Smooth muscle cell (in vitro differentiated cells): ENCODE measurements at regions not wholly inside any gene's neighbourhood (a gene's known extent, or its start where the extent isn't known, plus 50 kb on each side); places are given as distances from the start of the nearest gene placed in this dataset.

Experiments
- DNase-seq: peaks from one replicate; lab custom pipeline; 2025; ENCODE audit not compliant: unreplicated experiment; lab: John Stamatoyannopoulos, UW
- H2AFZ ChIP-seq: fragments of 200-600 bp; sonication (generic); 2 replicates; pipeline ENCODE4 v1.6.0; 2016; ENCODE audit warnings: antibody characterized with exemption, low read depth, mild to moderate bottlenecking
- H3F3A ChIP-seq: fragments of 200-600 bp; sonication (generic); 2 replicates; pipeline ENCODE4 v1.6.0; 2017; ENCODE audit warnings: antibody characterized with exemption, low read depth
- H3K27ac ChIP-seq: fragments of 200-600 bp; sonication (generic); 2 replicates; pipeline ENCODE4 v1.5.1; 2016; ENCODE audit warnings: low read depth, mild to moderate bottlenecking
- H3K27me3 ChIP-seq: fragments of 200-600 bp; sonication (generic); 2 replicates; pipeline ENCODE4 v1.6.1; 2016; ENCODE audit warnings: low read depth, mild to moderate bottlenecking
- H3K36me3 ChIP-seq: fragments of 200-600 bp; sonication (generic); 2 replicates; pipeline ENCODE4 v1.5.1; 2016; ENCODE audit warnings: low read depth
- H3K4me1 ChIP-seq: fragments of 200-600 bp; sonication (generic); 2 replicates; pipeline ENCODE4 v1.5.1; 2016; ENCODE audit warnings: low read depth
- H3K4me2 ChIP-seq: fragments of 200-600 bp; sonication (generic); 2 replicates; pipeline ENCODE4 v1.6.0; 2016; ENCODE audit warnings: mild to moderate bottlenecking
- H3K4me3 ChIP-seq: fragments of 200-600 bp; sonication (generic); 2 replicates; pipeline ENCODE4 v1.5.1; 2016; ENCODE audit warnings: mild to moderate bottlenecking
- H3K79me2 ChIP-seq: fragments of 200-600 bp; sonication (generic); 2 replicates; pipeline ENCODE4 v1.6.0; 2016; ENCODE audit warnings: low read depth, mild to moderate bottlenecking
- H3K9ac ChIP-seq: fragments of 200-600 bp; sonication (generic); 2 replicates; pipeline ENCODE4 v1.6.0; 2016; ENCODE audit warnings: low read depth
- H3K9me3 ChIP-seq: fragments of 200-600 bp; sonication (generic); replicated peaks from 2 replicates; pipeline ENCODE4 v1.5.1; 2016; ENCODE audit warnings: low read depth
- H4K20me1 ChIP-seq: fragments of 200-600 bp; sonication (generic); 2 replicates; pipeline ENCODE4 v1.6.0; 2016; ENCODE audit warnings: low read depth
- WGBS: methylation state at CpG from one replicate; pipeline ENCODE4 v1.1.7; 2016; ENCODE audit warnings: low lambda C conversion rate; 5-methylcytosine and 5-hydroxymethylcytosine counted together
- TF ChIP-seq, protein P1 (sequence below): fragments of 200-600 bp; sonication (generic); IDR thresholded peaks from 2 replicates; pipeline ENCODE4 v1.5.1; 2017; ENCODE audit warnings: borderline replicate concordance, mild to moderate bottlenecking, antibody characterized with exemption; ENCODE audit not compliant: insufficient read depth, poor library complexity, severe bottlenecking

DNA sequence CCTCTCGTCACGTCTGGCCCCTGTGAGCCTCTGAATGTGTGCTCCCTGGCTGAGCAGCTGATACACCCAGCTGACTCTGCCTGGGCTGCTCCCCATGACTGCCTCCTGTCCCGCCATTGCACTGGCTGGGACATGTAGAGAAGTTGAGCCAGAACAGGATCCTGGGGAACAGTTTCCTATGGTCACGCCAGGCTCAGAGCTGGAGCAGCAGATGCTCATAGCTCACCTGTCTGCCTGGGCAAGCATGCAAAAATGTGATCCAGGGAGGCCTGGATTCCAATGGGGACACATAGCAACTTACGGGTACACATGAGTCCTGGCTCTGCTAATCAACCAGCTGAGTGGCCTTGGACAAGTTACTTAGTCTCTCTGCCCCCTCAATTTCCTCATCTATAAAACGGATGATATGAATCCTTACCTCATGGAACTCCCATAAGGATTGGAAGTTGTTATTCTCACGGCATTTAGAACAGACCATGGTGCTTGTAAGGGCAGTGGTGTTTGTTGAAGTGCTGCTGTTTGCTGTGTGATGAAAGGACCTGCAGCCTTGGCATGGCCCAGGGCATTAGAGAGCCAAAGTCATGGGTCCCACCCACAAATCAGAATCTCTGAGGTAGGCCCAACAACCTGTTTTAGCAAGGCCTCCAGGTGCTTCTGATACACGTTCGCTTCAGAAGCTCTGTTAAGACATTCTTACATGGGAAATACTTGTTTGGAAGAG is 150.3 kb upstream of the VANGL1 start:
- TF ChIP-seq, protein P1, sequence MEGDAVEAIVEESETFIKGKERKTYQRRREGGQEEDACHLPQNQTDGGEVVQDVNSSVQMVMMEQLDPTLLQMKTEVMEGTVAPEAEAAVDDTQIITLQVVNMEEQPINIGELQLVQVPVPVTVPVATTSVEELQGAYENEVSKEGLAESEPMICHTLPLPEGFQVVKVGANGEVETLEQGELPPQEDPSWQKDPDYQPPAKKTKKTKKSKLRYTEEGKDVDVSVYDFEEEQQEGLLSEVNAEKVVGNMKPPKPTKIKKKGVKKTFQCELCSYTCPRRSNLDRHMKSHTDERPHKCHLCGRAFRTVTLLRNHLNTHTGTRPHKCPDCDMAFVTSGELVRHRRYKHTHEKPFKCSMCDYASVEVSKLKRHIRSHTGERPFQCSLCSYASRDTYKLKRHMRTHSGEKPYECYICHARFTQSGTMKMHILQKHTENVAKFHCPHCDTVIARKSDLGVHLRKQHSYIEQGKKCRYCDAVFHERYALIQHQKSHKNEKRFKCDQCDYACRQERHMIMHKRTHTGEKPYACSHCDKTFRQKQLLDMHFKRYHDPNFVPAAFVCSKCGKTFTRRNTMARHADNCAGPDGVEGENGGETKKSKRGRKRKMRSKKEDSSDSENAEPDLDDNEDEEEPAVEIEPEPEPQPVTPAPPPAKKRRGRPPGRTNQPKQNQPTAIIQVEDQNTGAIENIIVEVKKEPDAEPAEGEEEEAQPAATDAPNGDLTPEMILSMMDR: no peak
- WGBS: 95% methylated on average over 9 of the region's 9 CpGs
- Histone ChIP-seq H3K36me3 (no peaks in the 10 kb centered on the region), H4K20me1 (no peaks in the 10 kb centered on the region), H3K4me2 (no peak overlapping the region), H3F3A (no peaks in the 10 kb centered on the region), H3K9me3 (no peaks in the 10 kb centered on the region), H3K9ac (no peak overlapping the region), H3K79me2 (no peaks in the 10 kb centered on the region), H3K4me1 (peaks cover 6% of the 10 kb centered on the region), H2AFZ (no peak overlapping the region), H3K4me3 (no peak overlapping the region), H3K27me3 (no peaks in the 10 kb centered on the region), H3K27ac (no peak overlapping the region)
- no peak for DNase-seq

DNA sequence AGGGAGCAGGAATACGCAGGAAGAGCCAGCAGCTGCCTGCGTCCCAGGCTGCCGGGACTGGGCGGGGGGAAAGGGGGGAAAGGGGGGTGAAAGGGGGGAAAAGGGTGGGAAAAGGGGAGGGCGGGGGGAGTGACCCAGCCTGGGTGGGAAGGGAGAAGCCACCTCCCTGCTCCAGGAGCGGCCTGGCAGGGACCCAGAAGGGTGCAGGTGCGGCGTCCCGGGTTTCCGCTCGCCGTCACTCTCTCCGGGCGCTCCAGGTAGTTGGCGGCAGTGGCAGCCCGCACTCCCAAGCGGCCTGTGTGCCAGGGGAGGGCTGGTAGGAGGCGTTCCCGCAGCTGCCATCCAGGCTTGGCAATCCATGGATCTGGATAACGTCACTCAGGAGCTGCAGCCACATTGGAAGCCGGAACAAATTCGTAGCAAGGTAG is 141.0 kb upstream of the NGF start:
- Histone ChIP-seq H3F3A (no peaks in the 10 kb centered on the region), H3K36me3 (no peaks in the 10 kb centered on the region), H3K27me3 (no peaks in the 10 kb centered on the region), H3K9ac (no peak overlapping the region), H3K4me2 (no peak overlapping the region), H3K4me1 (no peaks in the 10 kb centered on the region), H4K20me1 (no peaks in the 10 kb centered on the region), H3K9me3 (no peaks in the 10 kb centered on the region), H2AFZ (no peak overlapping the region), H3K79me2 (no peaks in the 10 kb centered on the region), H3K4me3 (no peak overlapping the region), H3K27ac (no peak overlapping the region)
- no peak for DNase-seq
- TF ChIP-seq, protein P1: no peak
- 87% methylated on average over 8 of the region's 22 CpGs for WGBS

DNA sequence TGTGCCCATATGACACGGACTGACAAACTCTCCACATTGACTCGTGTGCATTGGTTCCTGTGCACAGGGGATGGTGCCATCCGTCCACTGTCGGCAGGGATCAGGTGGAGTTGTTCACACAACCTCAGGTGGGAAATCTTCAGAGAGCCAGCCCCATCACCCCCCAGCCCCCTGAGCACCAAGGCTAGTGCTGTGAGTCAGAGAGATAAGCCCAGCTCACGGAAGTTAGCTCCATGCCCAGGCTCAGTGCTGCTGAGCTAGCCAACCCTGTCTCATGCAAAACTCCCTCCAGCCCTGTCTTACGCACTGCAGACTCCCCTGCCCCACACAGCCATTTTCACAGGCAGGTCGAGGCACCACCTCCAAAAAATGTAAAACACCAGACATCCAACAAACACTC is 139.0 kb upstream of the NGF start:
- TF ChIP-seq, protein P1: no peak
- Histone ChIP-seq H3K27me3 (no peaks in the 10 kb centered on the region), H3K36me3 (no peaks in the 10 kb centered on the region), H2AFZ (no peak overlapping the region), H3K9ac (no peak overlapping the region), H3F3A (no peaks in the 10 kb centered on the region), H4K20me1 (no peaks in the 10 kb centered on the region), H3K4me3 (no peak overlapping the region), H3K4me2 (no peak overlapping the region), H3K27ac (no peak overlapping the region), H3K4me1 (no peaks in the 10 kb centered on the region), H3K9me3 (no peaks in the 10 kb centered on the region), H3K79me2 (no peaks in the 10 kb centered on the region)
- 86% methylated on average over 7 of the region's 7 CpGs for WGBS
- no peak for DNase-seq

DNA sequence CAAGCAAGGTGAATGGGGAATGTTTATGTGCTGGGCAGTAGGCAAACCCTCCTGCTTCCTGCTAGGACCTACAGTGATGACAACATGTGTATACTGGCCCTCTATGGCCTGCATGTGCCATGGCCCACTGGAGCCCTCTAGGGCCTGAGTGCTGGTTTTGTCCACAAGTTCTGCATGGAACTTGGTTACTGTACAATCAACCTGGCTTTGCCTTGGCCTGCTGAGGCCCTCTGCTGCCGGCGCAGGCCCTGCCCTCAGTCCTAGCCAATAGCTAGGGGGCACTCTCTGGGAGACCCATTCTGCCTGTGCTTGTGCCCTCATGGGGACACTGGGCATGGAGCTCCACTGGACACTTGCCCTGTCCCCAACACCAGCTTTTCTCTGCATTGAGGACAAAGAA is 138.6 kb upstream of the NGF start:
- TF ChIP-seq, protein P1: no peak
- Histone ChIP-seq H3K4me1 (no peaks in the 10 kb centered on the region), H2AFZ (no peak overlapping the region), H3K4me2 (no peak overlapping the region), H4K20me1 (no peaks in the 10 kb centered on the region), H3K9me3 (no peaks in the 10 kb centered on the region), H3K36me3 (no peaks in the 10 kb centered on the region), H3K9ac (no peak overlapping the region), H3K79me2 (no peaks in the 10 kb centered on the region), H3F3A (no peaks in the 10 kb centered on the region), H3K4me3 (no peak overlapping the region), H3K27me3 (no peaks in the 10 kb centered on the region), H3K27ac (no peak overlapping the region)
- DNase-seq: no peak
- 84% methylated on average over 2 of the region's 2 CpGs for WGBS
